ENCODE measurements at regions not wholly inside any gene's neighbourhood (a gene's known extent, or its start where the extent isn't known, plus 50 kb on each side); places are given as distances from the start of the nearest gene placed in this dataset.

DNA sequence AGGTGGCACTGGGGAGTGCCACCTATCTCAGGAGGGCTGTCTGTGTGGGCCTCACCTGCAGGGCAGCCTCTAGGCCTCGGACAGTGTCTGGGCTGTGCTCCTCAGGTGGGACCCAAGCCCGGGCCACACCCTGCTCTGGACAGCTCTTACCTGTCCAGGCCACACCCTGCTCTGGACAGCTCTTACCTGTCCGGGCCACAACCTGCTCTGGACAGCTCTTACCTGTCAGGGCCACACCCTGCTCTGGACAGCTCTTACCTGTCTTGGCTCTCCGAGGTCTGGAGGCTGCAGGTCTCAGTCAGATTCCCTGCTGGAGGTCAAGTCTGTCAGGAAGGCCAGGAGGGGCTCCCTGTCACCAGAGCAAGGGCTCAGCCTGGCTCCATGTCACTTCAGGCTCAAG, 80.6 kb downstream of the LINGO1 start:
- TF ChIP-seq, protein P1, sequence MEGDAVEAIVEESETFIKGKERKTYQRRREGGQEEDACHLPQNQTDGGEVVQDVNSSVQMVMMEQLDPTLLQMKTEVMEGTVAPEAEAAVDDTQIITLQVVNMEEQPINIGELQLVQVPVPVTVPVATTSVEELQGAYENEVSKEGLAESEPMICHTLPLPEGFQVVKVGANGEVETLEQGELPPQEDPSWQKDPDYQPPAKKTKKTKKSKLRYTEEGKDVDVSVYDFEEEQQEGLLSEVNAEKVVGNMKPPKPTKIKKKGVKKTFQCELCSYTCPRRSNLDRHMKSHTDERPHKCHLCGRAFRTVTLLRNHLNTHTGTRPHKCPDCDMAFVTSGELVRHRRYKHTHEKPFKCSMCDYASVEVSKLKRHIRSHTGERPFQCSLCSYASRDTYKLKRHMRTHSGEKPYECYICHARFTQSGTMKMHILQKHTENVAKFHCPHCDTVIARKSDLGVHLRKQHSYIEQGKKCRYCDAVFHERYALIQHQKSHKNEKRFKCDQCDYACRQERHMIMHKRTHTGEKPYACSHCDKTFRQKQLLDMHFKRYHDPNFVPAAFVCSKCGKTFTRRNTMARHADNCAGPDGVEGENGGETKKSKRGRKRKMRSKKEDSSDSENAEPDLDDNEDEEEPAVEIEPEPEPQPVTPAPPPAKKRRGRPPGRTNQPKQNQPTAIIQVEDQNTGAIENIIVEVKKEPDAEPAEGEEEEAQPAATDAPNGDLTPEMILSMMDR (IDR thresholded peaks at IDR 0.05; ENCODE audit: low read depth, low read length): no peak

DNA sequence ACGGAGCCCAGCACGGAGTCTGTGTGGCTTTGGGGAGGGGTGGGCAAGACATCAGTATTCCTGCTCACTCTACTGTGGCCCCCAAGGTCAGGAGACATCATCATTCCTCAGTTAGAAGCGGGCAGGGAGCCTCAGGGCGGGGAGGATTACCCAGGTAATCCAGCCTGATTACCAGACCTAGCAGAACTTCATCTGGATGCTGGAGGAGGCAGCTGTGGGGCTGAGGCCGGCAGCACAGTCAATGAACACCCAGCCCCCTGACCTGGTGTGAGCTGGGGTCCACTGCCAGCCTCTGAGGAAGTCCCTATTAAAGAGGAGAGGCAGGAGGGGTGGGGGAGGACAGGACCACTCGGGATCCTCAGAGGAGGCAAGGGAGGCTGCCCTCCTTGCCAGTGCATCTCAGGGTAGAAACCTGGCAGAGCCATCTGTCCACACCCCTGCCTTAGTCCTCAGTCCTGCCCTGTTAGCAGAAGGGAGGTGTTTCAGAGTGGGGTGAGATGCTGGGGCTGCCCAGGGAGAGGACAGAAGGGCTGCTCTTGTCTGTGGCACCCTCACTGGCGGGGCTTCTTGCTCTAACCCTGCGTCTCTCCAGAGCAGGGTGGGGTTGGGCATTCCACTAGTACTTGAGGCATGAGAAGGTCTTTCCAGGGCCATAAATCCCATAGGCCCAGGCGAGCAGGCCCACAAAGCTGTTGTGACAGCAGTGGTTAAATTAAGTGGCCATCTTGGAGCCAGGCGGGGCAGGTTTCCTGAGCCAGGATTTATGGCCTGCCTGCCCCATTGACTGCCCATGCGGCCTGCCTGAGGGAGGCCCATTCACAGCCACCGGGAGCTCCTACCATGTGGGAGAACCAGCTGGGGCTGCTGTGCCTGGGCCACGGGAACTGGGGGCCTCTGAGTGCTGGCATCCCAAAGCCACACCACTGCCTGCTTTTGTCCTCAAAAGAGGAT, 82.1 kb downstream of the LINGO1 start:
- no peak overlapping the region for H3K4me3 ChIP-seq (ENCODE audit: low read depth, low read length)
- TF ChIP-seq, protein P1 (IDR thresholded peaks at IDR 0.05; ENCODE audit: low read depth, low read length): no peak

More for the DNA sequence above, 80.6 kb downstream of the LINGO1 start:
- H3K4me3 ChIP-seq (ENCODE audit: low read depth, low read length): no peak overlapping the region

DNA sequence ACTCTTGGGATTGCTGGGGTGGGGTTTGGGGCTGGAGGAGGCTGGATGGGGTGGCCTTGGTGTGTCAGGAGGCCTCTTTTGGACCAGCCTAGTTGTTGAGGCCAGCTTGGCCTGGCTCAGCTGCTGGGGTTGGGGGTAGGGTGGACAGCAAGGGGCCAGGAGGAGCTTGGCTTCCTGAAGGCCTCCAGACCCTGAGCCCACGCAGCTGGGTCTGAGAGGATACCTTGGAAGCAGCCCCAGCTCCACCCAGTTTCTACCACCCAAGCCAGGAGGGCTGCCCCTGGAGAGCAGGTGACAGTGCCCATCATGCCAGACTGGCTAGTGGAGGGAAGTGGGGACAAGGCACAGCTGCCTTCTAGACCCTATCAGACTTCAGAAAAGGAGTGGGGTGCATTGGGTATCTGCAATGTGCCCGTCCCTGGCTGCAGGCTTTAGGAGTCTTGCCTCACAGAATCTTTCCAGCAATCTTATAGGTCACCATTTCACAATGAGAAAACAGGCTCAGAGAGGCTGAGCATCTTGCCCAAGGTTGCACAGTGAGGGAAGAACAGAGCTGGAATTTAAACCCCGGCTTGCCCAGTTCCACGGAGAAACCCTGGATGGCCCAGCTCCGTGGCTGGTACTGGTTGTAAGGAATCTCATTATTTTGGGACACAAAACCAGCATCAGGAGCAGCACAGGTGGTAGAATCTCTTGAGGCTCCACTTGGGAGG, 83.0 kb downstream of the LINGO1 start:
- H3K4me3 ChIP-seq (ENCODE audit: low read depth, low read length): no peak overlapping the region
- TF ChIP-seq, protein P1 (IDR thresholded peaks at IDR 0.05; ENCODE audit: low read depth, low read length): no peak

DNA sequence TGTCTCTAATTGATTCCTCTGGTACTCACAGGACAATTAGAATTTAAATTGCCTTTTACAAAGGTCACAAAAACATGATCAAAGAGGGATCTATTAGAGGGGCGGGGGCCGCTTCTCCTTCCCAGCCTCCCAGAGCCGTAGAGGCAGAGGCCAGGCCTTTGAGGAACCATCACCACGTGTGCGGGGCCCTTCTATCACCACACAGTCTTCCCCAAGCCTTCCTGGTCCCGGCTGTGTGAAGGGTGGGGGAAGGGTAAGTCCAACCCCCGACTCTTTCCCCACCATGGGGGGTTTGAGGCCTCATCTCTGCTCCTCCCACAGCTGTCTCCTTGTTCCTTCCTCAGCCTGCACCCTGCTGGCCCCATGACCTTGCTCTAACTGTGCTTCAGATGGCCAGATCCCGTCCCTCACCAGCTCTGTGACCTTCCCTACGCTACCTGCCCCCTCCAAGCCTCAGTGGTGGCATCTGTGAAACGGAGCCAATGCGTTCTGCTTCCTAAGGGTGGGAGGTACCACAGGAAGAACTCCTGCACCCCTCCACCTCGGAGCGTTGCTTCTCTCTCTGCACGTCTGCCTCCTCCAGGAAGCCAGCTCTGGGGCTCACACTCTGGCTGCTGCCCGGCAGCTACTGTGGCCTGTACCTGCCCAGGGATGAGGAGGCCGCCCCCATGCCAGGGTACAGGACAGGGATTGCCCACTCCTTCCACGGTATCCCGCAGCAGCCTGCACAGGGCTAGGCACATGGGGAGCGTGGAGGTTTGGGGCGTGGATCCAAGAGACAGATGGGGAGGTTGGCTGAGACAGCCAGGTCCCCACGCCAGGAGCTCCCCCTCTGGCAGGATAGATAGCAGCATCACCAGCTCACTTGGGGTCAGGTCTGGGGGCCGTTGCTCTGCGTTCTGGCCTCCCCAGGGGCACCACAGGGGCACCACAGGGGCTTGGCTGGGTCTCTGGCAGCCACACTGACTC, 83.8 kb downstream of the LINGO1 start:
- TF ChIP-seq, protein P1 (IDR thresholded peaks at IDR 0.05; ENCODE audit: low read depth, low read length): no peak

DNA sequence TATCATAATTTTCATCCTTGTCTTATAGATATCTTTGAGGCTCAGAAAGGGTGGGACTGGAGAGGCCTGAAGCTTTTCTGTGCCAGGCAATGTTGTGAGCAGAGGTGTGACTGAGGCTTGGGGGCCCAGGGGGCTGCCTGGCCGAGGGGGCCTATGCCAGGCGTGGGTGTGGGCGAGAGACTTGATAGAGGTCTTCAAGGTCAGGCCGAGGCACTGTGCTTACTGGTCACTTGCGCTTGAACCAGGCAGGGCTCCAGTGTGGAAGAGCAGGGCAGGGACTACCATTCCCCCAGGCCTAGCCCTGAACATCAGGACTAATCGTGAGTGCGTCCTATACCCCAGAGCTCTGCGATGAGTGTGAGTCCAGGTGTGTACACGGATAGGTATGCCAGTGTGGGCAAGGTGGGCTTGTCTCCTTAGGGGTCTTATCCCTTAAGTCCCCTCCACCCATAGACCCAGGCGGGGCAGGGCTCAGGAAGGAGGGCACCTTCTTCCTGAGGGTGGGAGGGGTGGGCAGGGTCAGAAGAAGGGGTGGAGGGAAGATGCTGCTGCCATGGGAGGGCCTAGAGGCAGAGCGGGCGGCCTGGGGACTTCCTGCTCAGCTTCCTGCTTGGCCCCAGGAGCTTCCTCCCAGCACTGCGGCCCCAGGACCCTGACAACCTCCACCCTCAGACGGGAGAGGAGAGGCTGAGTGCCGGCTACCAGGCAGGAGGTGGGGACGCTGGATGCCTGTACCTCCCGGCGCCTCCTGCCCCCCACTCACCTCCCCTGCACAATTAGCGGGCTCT, 84.7 kb downstream of the LINGO1 start:
- no peak overlapping the region for H3K4me3 ChIP-seq (ENCODE audit: low read depth, low read length)
- TF ChIP-seq, protein P1 (IDR thresholded peaks at IDR 0.05; ENCODE audit: low read depth, low read length): no peak

More for the DNA sequence above, 83.8 kb downstream of the LINGO1 start:
- H3K4me3 ChIP-seq (ENCODE audit: low read depth, low read length): no peak overlapping the region

DNA sequence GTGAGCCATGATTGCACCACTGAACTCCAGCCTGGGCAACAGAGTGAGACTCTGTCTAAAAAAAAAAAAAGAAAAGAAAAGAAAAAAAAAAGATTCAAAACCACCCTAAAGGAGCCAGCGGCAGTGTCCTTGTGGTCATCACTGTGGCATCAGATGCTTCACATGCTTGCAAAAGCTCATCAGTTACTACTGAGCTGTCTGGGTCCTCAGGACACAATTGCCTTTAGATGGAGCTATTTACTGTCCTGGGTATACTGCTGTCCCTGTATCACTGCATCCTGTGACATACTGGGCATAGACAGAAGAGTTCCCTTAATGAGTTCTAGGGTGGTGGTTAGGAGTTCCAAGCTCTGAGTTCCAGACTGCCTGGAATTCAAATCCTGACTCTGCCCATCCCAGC, 85.8 kb downstream of the LINGO1 start:
- TF ChIP-seq, protein P1 (IDR thresholded peaks at IDR 0.05; ENCODE audit: low read depth, low read length): no peak

More for the DNA sequence above, 85.8 kb downstream of the LINGO1 start:
- H3K4me3 ChIP-seq (ENCODE audit: low read depth, low read length): no peak overlapping the region
